PC-3 (cell line): ENCODE measurements at regions not wholly inside any gene's neighbourhood (a gene's known extent, or its start where the extent isn't known, plus 50 kb on each side); places are given as distances from the start of the nearest gene placed in this dataset.

Experiments
- EZH2 ChIP-seq: fragments of 300-600 bp; sonication (generic); IDR thresholded peaks from one replicate; pipeline ENCODE4 v1.6.1; 2017; ENCODE audit warnings: antibody characterized with exemption, mild to moderate bottlenecking, low read length; ENCODE audit not compliant: unreplicated experiment
- EZH2phosphoT487 ChIP-seq: fragments of 300-600 bp; sonication (generic); IDR thresholded peaks from 2 replicates; pipeline ENCODE4 v1.6.1; 2018; ENCODE audit warnings: mild to moderate bottlenecking, antibody characterized with exemption, low read length, borderline replicate concordance
- TF ChIP-seq, protein P1 (sequence below): fragments of 300-600 bp; sonication (generic); conservative IDR thresholded peaks from 2 replicates; pipeline ENCODE4 v1.5.1; 2017; ENCODE audit warnings: antibody characterized with exemption, low read depth, mild to moderate bottlenecking, low read length

GRCh38 chr2:70036290-70036689, 51.0 kb upstream of the PCBP1 start:
- TF ChIP-seq, protein P1, sequence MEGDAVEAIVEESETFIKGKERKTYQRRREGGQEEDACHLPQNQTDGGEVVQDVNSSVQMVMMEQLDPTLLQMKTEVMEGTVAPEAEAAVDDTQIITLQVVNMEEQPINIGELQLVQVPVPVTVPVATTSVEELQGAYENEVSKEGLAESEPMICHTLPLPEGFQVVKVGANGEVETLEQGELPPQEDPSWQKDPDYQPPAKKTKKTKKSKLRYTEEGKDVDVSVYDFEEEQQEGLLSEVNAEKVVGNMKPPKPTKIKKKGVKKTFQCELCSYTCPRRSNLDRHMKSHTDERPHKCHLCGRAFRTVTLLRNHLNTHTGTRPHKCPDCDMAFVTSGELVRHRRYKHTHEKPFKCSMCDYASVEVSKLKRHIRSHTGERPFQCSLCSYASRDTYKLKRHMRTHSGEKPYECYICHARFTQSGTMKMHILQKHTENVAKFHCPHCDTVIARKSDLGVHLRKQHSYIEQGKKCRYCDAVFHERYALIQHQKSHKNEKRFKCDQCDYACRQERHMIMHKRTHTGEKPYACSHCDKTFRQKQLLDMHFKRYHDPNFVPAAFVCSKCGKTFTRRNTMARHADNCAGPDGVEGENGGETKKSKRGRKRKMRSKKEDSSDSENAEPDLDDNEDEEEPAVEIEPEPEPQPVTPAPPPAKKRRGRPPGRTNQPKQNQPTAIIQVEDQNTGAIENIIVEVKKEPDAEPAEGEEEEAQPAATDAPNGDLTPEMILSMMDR: no peak
- TF ChIP-seq EZH2 (no peak), EZH2phosphoT487 (no peak)
